ENCODE measurements at regions not wholly inside any gene's neighbourhood (a gene's known extent, or its start where the extent isn't known, plus 50 kb on each side); places are given as distances from the start of the nearest gene placed in this dataset.
A peak's percentile ranks its signal among the peaks of the same experiment; 100 is the strongest.
"Not testable (repeated sequence)": the region's sequence is repeated elsewhere in the genome, so short reads cannot be mapped to it uniquely, and the experiment has no call there.

DNA sequence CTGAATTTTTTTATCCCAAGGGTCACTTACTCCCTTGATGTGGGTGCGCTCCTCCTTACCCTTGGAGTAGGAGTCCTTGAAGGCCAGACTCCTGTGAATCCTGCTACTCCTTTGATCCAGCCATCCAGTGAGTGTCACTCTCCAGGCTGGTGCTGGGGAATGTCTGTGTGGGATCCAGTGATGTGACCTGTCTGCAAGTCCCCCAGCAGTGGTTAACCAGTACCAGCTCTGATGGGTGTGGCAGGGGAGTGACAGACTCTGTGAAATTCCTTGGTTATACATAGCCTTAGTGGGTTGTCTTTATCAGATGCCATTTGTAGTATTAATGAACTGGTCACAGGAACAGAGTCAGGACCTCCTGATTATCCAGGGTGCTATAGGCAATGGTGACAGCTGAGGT, 409.5 kb upstream of the LMO3 start:
- DNase-seq (ENCODE audit: low read depth, low spot score): no peak

DNA sequence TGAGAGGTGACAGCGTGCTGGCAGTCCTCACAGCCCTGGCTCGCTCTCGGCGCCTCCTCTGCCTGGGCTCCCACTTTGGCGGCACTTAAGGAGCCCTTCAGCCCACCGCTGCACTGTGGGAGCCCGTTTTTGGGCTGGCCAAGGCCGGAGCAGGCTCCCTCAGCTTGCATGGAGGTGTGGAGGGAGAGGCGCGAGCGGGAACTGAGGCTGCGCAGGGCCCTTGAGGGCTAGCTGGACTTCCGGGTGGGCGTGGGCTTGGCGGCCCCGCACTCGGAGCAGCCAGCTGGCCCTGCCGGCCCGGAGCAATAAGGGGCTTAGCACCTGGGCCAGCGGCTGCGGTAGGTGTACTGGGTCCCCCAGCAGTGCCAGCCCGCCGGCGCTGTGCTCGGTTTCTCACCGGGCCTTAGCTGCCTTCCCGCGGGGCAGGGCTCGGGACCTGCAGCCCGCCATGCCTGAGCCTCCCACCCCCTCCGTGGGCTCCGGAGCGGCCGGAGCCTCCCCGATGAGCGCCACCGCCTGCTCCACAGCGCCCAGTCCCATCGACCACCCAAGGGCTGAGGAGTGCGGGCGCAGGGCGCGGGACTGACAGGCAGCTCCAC, 401.6 kb upstream of the LMO3 start:
- not testable (repeated sequence) for DNase-seq (ENCODE audit: low read depth, low spot score)

DNA sequence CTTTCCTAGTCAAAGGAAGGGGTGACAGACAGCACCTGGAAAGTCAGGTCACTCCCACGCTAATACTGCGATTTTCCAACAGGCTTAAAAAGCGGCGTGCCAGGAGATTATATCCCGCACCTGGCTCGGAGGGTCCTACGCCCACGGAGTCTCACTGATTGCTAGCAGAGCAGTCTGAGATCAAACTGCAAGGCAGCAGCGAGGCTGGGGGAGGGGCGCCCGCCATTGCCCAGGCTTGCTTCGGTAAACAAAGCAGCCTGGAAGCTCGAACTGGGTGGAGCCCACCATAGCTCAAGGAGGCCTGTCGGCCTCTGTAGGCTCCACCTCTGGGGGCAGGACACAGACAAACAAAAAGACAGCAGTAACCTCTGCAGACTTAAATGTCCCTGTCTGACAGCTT, 392.6 kb upstream of the LMO3 start:
- not testable (repeated sequence) for DNase-seq (ENCODE audit: low read depth, low spot score)

DNA sequence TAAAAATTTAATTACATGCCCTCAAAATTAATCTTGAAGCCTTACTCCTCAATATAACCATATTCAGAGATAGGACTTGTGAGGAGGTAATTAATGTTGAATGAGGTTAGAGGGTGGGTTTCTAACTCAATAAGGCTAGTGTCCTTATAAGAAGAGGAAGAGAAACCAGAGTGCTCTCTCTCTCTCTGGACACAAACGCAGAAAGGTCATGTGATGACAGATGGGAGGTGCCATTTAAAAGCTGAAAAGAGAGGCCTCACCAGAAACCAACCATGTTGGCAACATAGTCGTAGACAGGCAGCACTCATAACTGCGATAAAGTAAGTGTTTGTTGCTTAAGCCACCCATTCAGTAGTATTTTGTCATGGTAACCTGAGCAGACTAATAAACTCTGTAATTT, 378.5 kb upstream of the LMO3 start:
- no peak for DNase-seq (ENCODE audit: low read depth, low spot score)

DNA sequence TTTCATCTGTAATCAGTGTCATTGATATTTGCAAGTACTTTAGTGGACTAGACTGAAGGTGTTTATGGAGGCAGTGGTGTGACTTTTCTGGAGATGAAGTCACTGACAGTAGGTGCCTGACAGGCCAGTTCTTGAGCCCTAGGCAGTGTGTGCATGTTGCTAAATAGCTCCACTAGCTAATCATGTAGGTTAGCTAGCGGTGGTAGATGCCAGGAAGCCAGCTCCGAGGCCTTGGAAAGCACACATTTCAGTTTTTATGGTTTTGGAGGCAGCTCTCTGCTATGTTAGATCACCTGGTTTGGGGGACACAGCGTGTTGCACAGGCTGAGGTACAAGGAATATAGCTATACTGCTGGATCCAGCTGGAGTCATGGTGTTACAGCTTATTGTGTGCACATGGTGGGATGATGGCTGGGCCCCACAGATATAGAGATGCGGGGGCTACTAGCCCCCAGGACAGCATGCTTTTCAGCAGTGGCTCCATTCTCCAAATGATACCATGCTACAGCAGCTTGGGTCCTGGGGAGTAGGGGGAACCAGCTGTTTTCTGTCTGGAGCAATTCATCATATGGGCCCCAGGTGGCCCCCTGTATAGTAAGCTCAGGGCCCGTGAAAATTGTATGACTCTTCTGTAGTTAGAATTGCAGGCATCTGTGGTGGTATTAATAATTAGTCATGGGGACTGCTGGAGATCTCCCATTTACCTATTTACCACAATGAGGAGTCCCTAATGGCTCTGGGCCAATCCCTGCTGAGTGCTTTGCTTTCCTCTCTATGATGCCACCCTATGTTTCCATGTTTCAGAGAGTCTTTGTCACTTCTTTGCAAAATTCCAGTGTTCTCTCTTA, 367.2 kb upstream of the LMO3 start:
- DNase-seq (ENCODE audit: low read depth, low spot score): no peak

DNA sequence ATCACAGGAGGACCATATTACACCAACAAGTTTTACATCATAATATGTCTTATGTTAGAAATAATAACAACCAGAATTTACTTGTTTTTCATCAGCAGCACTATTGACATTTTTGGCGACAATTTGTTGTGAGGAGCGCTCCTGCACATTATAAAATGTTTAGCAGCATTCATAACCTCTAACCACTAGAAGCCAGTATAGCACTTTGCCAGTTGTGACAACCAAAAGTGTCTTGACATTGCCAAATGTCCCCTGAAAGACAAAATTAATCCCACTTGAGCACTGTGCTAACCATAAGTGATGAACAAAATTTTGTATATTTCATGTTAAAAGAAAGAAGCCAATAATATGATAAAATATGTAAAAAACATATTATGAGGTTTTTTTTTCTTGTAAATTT, 356.9 kb upstream of the LMO3 start:
- DNase-seq (ENCODE audit: low read depth, low spot score): no peak

DNA sequence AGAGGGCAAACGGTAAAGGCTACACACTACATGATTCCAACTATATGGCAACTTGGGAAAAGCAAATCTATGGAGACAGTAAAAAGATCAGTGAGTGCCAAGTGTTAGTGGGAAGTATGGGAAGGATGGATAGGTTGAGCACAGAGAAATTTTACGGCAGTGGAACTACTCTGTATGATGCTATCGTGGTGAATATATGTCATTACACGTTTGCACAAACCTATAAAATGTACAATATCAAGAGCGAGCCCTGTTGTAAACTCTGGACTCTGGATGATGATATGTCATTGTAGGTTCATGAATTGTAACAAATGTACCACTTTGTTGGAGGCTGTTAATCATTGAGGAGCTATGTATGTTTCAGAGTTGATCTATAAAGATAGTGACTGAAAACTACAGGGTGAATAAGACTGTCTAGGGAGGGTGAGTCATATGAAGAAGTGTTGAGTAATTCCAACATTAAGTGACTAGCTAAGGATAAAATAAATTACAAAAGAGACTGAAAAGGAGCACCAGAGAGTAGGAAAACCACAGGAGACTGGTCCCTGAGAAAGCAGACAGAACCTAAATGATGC, 349.2 kb upstream of the LMO3 start:
- DNase-seq (ENCODE audit: low read depth, low spot score): no peak

DNA sequence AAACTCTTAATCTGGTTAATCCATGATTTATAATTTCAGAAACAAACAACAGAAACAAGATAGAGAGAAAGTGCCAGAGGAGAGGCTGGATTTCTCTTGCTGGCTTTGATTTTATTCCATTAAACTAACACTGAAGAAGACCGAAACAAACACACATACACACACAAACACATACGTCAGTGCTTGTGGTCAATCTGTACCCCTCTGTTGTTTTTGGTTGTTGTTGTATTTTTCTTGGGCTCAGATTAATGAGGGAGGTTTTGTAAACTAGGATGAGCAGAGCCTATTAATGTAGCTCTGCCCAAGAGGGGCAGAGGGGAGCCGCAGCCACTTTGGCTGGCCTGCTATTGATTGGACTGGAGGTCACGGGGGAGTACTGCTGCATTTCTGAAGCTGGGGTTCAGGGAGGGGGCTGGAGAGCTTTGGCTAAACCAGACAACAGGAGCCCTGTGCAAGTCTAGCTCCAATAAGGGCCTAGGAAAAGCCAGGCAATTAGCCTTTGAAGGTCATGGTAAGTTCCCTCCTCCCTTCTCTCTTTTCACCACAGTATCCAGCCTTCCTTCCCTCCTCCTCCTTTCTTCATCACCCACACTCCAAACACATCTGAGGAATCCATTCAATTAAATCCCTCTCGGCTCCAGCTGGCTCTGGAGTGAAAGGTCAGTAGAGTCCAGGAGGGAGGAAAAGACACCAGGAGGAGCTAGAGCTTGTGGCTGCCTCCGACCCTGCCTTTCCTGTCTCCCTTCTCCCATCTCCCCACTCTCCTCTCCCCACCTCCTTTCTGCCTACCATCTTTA, 344.1 kb upstream of the LMO3 start:
- no peak for DNase-seq (ENCODE audit: low read depth, low spot score)

DNA sequence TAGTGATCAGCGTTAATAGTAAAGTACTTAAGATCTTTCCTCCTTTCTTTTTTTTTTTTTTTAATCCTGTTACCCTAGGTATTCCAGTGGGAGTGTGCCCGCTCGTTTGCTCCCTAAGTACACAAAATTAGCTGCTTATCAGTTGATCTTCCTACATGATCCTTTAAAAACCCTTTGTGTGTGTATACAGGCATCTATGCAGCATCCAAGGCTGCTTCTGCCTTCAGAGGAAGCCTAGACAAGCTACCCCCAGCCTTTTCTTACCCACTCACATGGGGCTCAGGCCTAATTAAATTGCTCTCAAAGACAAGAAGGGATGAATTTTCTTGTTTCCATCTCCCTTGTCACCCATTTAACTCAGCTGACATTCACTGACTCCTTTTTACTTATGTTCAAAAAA, 343.4 kb upstream of the LMO3 start:
- no peak for DNase-seq (ENCODE audit: low read depth, low spot score)

DNA sequence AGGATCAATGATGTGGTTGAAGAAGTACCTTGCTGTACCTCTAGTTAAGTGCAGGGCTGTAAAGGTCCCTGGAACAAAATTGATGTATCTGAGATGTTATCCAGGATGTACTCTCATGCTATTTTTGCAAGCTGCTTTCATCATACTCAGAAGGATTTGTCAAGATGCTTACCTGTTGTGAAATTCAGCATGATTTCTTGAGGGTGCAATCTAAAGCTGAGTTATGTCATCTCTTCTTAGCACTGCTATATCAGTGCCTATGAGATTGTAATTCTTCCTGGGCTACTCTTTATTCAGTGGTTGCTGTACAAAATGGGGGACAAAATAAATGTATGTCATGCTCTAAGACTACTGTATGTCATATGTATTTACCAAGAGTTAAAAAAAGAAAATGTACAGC, 340.7 kb upstream of the LMO3 start:
- DNase-seq (ENCODE audit: low read depth, low spot score): no peak

DNA sequence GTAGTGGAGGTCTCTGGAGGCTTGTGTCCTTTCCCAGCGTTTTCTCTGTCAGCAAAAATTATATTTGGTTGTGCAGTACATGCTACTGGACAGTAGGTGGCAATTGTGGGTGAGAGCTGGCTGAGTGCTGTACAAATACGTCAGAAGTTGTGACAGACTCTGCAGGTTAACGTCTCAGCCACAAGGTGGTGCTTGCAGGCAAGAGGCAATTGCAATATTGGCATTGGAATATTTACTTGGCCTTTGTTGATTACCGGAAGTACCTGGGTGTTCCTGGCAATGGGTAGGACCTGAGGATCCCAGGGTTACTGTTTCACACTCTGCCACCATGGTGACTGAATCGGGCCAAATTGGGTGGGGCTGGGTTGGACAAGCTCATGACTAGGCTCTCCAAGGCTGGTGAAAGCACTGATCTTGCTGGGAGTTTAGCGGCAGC, 333.9 kb upstream of the LMO3 start:
- DNase-seq (ENCODE audit: low read depth, low spot score): peak; percentile 19

DNA sequence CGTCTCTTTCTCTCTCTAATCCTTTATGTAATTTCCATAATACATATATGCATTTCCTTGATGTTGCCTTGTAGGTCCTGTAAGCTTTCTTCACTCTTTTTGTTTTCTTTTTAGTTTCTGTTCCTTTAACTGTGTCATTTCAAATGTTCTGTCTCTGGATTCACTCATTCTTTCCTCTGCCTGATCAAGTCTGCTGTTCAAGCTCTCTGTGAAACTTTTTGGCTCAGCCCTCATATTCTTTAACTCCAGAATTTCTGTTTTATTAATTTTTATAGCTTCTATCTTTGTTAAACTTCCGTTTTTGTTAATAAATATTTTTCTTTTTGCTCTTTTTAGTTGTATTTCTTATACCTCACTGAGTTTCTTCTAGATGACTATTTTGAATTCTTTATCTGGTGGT, 321.3 kb upstream of the LMO3 start:
- no peak for DNase-seq (ENCODE audit: low read depth, low spot score)

DNA sequence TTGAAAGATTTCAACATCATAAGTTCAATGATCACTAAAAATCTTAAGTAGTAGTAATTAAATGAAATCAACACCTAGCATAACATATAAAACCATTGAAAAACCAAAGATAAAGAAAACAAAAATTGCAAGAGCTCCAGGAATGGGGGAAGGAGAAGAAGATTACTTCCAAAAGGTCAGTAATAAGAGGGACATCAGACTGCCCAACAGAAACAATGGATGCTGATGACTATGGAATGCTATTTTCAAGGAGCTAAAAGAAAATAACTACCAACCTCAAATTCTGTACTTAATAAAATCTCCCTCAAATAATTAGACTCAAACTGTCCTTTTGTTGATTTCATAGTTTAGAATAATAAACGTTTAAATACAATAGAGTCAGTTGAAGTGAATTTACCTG, 314.5 kb upstream of the LMO3 start:
- DNase-seq (ENCODE audit: low read depth, low spot score): no peak

DNA sequence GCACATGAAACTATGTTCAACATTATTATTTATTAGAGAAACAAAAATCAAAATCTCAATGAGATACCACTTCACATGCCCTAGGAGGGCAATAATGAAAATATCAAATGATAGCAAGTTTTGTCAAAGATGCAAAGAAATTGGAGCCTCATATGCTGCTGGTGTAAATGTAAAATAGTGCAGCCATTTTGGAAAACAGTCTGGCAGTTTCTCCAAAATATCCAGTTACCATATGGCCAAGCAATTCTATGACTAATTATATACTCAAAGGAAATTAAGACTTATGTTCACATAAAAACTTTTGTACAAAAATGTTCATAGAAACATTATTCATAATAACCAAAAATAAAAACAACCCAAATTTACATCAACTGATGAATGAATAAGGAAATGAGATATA, 313.6 kb upstream of the LMO3 start:
- DNase-seq (ENCODE audit: low read depth, low spot score): no peak

DNA sequence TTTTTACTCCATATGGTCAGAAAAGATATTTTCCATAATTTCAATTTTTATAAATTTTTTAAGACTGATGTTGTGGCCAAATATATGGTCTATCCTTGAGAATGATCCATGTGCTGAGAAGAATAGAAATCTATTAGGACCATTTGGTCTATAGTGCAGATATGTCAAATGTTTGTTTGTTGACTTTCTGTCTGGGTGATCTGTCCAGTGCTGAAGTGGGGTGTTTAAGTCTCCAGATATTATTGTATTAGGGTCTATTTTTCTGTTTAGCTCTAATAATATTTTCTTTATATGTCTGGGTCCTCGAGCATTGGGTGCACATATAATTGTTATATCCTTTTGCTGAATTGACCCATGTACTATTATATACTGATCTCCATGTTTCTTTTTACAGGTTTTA, 308.9 kb upstream of the LMO3 start:
- DNase-seq (ENCODE audit: low read depth, low spot score): no peak

DNA sequence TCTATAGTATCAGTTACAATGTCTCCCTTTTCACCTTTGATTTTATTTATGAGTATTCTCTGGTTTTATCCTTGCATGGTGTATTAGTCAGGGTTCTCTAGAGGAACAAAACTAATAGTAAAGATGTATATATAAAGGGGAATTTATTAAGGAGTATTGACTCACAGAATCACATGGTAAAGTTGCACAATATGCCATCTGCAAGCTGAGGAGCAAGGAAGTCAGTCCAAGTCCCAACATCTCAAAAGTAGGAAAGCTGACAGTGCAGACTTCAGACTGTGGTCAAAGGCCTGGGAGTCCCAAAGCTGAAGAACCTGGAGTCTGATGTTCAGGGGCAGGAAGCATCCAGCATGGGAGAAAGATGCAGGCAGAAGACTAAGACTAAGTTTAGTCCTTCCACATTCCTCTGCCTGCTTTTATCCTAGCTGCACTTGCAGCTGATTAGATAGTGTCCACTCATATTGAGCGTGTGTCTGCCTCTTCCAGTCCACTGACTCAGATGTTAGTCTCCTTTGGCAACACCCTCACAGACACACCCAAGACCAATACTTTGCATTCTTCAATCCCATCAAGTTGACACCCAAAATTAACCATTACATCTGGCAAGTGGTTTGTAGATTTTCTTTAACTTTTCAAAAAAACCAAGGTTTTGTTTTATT, 308.0 kb upstream of the LMO3 start:
- DNase-seq (ENCODE audit: low read depth, low spot score): no peak

DNA sequence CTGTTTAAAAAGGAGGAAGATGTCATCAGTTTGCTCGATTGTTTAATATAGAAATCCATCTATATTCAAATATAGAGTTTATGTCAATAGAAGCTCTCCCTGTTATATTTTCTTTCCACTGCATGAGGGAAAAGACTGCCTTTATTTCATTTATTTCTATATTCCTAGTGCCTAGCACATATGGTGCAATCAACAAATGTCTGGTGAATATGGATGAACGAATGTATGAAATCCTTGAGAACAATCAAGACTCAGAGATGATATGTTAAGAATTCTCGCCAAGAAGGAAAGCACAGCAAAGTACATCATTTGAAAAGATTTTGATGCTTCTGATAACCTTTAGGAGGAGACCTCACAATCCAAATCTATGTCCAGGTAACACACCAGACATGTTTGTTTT, 296.0 kb upstream of the LMO3 start:
- no peak for DNase-seq (ENCODE audit: low read depth, low spot score)

DNA sequence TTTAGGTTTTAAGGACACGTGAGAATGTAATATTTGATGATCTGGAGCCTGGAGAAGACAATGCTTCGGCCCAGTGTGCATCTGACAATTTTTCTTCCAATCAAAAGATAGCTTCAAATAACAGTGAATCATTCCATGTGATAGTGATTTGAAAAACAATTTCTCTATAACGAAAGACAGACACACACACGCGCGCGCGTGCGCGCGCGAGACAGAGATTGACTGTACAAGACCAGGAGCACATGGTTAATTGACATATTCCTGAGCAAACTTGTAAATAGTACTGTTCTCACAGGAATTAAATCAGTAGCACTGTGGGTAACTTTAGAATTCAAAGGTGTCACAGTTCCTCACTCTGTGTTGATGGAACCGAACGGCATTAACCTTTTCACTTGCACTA, 287.5 kb upstream of the LMO3 start:
- no peak for DNase-seq (ENCODE audit: low read depth, low spot score)

DNA sequence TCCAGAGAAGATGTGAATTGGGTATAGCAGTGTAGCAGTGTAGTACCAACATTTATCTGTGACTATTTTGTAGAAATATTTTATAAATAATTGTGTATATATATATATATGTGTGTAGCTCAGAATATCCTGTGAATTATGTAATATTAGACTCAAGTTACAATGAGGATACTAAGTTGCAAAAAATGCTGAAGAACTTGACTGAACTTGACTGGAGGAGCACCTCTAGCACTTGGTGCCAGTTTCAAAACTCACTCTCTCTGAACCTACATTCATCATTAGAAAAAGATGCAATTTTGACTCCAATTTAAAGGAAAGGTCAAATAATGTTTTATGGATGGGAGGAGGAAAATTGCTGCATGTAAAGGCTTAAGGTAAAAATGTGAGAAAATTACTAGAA, 285.7 kb upstream of the LMO3 start:
- no peak for DNase-seq (ENCODE audit: low read depth, low spot score)

DNA sequence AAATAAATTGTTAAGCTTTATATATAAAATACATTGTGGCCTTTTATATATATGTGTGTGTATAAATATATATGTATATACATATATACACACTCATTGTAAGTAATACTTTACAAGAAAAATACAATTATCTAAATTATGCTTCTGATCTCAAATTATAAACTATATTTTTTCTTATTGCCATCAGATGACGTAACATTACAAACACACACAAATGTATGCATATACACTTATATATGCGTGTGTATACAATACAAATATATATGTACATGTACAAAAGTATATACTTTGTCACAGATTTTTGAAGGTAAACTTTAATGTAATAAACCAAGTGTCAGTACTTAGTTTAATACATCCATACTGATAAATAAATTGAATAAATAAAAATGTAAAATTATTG, 278.9 kb upstream of the LMO3 start:
- DNase-seq (ENCODE audit: low read depth, low spot score): no peak

DNA sequence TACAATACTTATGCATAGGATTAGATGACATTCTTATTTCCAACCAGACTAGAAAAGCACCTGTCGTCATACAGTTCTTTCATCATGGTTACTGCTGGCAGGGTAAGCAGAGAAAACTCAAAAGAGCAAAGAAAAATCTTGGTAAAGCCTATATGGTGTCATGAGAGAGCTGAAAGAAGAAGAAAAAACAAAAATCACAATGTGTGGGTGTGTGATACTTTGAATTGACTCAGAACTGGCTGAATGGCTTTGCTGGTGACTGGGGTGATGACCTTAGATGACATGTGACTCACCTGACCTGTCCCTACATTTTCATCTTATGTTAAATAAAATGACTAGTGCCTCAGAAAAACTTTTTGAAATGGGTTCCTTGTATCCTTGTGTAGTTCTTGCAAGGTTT, 278.1 kb upstream of the LMO3 start:
- no peak for DNase-seq (ENCODE audit: low read depth, low spot score)
